ENCODE measurements at regions not wholly inside any gene's neighbourhood (a gene's known extent, or its start where the extent isn't known, plus 50 kb on each side); places are given as distances from the start of the nearest gene placed in this dataset.

DNA sequence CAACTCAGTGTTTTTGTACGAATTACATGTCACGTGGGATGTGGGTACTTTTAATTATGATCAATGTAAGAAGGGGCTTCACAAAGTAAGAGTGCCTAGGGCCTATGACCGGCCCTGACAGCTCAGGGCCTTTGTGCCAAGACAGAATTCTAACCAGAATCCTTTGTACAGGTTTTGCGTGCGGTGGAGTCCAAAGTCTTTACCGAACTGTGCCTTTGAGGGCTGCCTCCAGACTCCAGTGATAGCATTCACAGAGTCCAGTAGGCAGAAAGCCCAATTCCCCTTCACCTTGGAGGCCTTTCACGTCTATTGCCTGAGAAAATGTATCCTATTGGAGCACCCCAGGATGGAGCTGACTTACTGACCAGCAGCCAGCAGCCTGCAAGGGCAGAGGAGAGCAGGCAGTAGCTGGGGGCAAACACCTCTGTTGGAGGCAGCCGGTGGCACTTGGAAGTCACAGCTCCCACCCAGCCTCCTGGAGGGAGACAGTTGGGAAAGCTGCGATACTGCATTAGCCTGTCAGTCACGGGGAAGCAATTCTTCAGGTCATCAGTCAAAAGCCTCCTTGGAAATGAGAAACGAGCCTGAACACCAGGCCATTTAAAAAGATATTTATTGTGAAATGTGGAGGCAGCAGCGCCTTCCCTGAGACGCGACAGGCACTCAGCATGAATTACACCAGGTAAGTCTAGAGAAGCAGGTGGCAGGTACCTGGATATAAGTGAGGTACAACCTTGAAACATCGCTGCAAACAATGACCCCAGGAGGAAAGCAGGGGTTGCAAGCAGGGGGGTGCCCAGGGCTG, 98.1 kb upstream of the CDYL2 start:
- intact Hi-C loops (cut with DNase I; ENCODE audit: low total_unique reads), result no loop called here
- H3K27ac ChIP-seq, result no peak overlapping the region
- peaks cover 0 to 5% (median 0%) of the 10 kb centered on the region in 7 donors for H3K27me3 ChIP-seq (replicated peaks in 1 of 7)
- peaks cover 0 to 4% (median 0%) of the 10 kb centered on the region in 6 donors for H3K4me1 ChIP-seq
- H3K9me3 ChIP-seq, result no peaks in the 10 kb centered on the region
- TF ChIP-seq POLR2AphosphoS5 (IDR thresholded peaks at IDR 0.05) (no peak), POLR2A (IDR thresholded peaks at IDR 0.05) (no peak)
- TF ChIP-seq, protein P1, sequence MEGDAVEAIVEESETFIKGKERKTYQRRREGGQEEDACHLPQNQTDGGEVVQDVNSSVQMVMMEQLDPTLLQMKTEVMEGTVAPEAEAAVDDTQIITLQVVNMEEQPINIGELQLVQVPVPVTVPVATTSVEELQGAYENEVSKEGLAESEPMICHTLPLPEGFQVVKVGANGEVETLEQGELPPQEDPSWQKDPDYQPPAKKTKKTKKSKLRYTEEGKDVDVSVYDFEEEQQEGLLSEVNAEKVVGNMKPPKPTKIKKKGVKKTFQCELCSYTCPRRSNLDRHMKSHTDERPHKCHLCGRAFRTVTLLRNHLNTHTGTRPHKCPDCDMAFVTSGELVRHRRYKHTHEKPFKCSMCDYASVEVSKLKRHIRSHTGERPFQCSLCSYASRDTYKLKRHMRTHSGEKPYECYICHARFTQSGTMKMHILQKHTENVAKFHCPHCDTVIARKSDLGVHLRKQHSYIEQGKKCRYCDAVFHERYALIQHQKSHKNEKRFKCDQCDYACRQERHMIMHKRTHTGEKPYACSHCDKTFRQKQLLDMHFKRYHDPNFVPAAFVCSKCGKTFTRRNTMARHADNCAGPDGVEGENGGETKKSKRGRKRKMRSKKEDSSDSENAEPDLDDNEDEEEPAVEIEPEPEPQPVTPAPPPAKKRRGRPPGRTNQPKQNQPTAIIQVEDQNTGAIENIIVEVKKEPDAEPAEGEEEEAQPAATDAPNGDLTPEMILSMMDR (IDR thresholded peaks at IDR 0.05 in 8 of 11, conservative IDR thresholded peaks at IDR 0.05 in 3 of 11), result no peak
- 83 to 91% (median 88%) methylated on average over 15 of the region's 15 CpGs for WGBS, 5 donors
- no peak overlapping the region for H3K4me3 ChIP-seq
- no peaks in the 10 kb centered on the region for H3K36me3 ChIP-seq
- DNase-seq, result no peak

DNA sequence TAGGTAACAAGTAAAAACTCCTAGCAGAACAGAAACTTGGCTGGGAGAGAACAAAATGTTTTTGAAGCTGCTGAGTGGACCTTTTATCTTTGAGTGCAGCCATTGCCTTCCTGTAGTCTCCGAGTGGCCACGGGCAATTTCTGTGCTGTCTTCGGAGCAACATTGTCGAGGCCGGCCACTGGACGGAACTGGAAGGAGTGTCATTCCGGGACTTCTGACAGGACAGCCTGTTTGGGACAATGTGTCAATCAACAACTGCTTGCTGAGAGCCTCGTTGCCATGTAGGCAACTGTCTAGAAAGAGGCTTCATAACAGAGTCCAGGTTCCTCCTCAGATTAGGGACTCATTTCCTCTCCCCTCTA, 96.2 kb upstream of the CDYL2 start:
- H3K36me3 ChIP-seq, result no peaks in the 10 kb centered on the region
- no peak overlapping the region for H3K4me3 ChIP-seq
- no peak for DNase-seq
- peak overlapping the region in 6 of 8 donors; percentile 60 to 79 (median 68) for H3K27ac ChIP-seq
- TF ChIP-seq, protein P1 (IDR thresholded peaks at IDR 0.05 in 8 of 11, conservative IDR thresholded peaks at IDR 0.05 in 3 of 11), result no peak
- no peak for TF ChIP-seq POLR2A (IDR thresholded peaks at IDR 0.05)
- TF ChIP-seq POLR2AphosphoS5 (IDR thresholded peaks at IDR 0.05), result no peak
- H3K9me3 ChIP-seq, result no peaks in the 10 kb centered on the region
- peaks cover 0 to 5% (median 0%) of the 10 kb centered on the region in 7 donors for H3K27me3 ChIP-seq (replicated peaks in 1 of 7)
- peaks cover 0 to 4% (median 0%) of the 10 kb centered on the region in 6 donors for H3K4me1 ChIP-seq
- intact Hi-C loops (cut with DNase I; ENCODE audit: low total_unique reads), result no loop called here
- WGBS, 5 donors, result 63 to 89% (median 74%) methylated on average over 8 of the region's 8 CpGs

DNA sequence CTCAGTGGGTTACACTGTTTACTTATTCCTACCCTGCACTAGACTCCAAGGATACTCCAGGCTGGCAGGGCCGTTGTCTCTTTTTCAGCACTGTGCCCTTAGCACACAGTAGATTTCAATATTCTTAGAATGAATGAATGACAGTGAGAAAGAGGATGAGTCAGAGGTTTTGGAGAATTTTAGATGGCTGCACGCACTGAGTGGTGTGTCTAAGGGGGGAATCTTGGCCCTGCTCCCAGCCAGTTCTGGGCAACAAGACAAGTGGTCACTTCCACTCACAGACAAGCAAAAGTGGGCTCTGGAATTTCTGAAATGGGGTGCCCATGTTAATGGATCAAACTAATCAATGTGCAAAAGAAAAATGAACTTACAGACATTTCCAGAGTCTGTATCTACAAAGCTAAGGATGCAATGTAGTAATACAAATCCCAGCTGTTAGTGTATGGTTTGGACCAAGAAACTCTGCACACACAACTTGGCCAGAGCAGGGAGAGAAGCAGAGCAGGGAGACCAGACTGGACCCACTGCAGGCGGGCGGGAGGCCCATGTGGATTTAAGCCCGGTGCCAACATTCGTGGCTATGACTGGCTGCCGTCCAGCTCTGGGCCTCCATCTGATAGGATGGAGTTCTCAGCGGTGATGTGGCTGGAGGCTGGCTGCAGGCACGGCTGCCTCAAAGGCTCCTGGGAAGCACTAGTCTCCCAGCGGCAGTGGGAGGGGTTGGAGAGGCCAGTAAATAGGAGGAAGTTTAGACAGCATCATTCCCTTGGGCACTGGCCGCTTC, 95.6 kb upstream of the CDYL2 start:
- TF ChIP-seq POLR2AphosphoS5 (IDR thresholded peaks at IDR 0.05) (peak in 2 of 3 donors; percentile 42 to 48), POLR2A (IDR thresholded peaks at IDR 0.05) (no peak)
- TF ChIP-seq, protein P1 (IDR thresholded peaks at IDR 0.05 in 8 of 11, conservative IDR thresholded peaks at IDR 0.05 in 3 of 11), result no peak
- Histone ChIP-seq H3K27me3 (replicated peaks in 1 of 7) (peaks cover 0 to 5% (median 0%) of the 10 kb centered on the region in 7 donors), H3K4me1 (peaks cover 0 to 4% (median 0%) of the 10 kb centered on the region in 6 donors), H3K4me3 (no peak overlapping the region), H3K9me3 (no peaks in the 10 kb centered on the region), H3K36me3 (no peaks in the 10 kb centered on the region), H3K27ac (peak overlapping the region in 6 of 8 donors; percentile 60 to 79 (median 68))
- intact Hi-C loops (cut with DNase I; ENCODE audit: low total_unique reads), result no loop called here
- DNase-seq, result no peak
- 65 to 77% (median 70%) methylated on average over 11 of the region's 11 CpGs for WGBS, 5 donors

DNA sequence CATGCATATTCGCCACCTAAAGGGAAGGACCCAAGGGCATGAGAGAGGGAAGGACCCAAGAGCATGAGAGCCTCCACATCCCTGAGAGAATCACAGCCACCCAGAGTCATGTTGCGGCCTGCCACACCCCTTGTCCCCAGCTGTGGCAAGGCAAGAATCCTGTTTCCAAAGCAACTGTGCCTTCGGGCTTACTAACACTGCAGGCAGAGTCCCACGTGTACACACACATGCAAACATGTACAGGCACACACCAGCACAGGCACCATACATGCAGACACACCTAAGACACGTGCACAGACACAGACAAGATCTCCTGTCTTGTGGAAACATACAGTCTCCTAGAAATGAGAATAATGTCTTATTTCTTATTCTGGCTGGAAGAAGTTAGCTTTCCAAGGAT, 92.4 kb upstream of the CDYL2 start:
- DNase-seq, result no peak
- Histone ChIP-seq H3K4me1 (peaks cover 0 to 4% (median 0%) of the 10 kb centered on the region in 6 donors), H3K27me3 (replicated peaks in 1 of 7) (peaks cover 0 to 5% (median 0%) of the 10 kb centered on the region in 7 donors), H3K4me3 (no peak overlapping the region), H3K36me3 (no peaks in the 10 kb centered on the region), H3K27ac (no peak overlapping the region), H3K9me3 (no peaks in the 10 kb centered on the region)
- no peak for TF ChIP-seq POLR2A (IDR thresholded peaks at IDR 0.05)
- TF ChIP-seq, protein P1 (IDR thresholded peaks at IDR 0.05 in 8 of 11, conservative IDR thresholded peaks at IDR 0.05 in 3 of 11), result no peak
- TF ChIP-seq POLR2AphosphoS5 (IDR thresholded peaks at IDR 0.05), result no peak
- intact Hi-C loops (cut with DNase I; ENCODE audit: low total_unique reads), result no loop called here
- 76 to 84% (median 83%) methylated on average over 4 to 5 of the region's 5 CpGs for WGBS, 5 donors

Data from spleen (tissue), 11 donors.